Inferior parietal cortex (tissue), 1 donor: ENCODE measurements at regions not wholly inside any gene's neighbourhood (a gene's known extent, or its start where the extent isn't known, plus 50 kb on each side); places are given as distances from the start of the nearest gene placed in this dataset.
"Not testable (repeated sequence)": the region's sequence is repeated elsewhere in the genome, so short reads cannot be mapped to it uniquely, and the experiment has no call there.

Experiments used
- DNase-seq: peaks from one replicate; pipeline ENCODE4 v3.0.0-alpha.2; 2016; ENCODE audit errors: extremely low spot score

- no peak for DNase-seq
These were observed 1799.7 kb downstream of the SLITRK5 start for GRCh38 chr13:89470901-89471300.

- DNase-seq, result no peak
These were observed 1803.3 kb downstream of the SLITRK5 start for GRCh38 chr13:89474432-89474831.

GRCh38 chr13:89486065-89486464 is 1814.9 kb downstream of the SLITRK5 start:
- no peak for DNase-seq

- DNase-seq, result no peak
These were observed 1815.5 kb downstream of the SLITRK5 start for GRCh38 chr13:89486709-89487108.

GRCh38 chr13:89490661-89491060 is 1819.5 kb downstream of the SLITRK5 start:
- no peak for DNase-seq

GRCh38 chr13:89496478-89496877 is 1825.3 kb downstream of the SLITRK5 start:
- DNase-seq, result no peak

- DNase-seq, result no peak
These were observed 1826.5 kb downstream of the SLITRK5 start for GRCh38 chr13:89497658-89498057.

GRCh38 chr13:89502286-89502685 is 1831.1 kb downstream of the SLITRK5 start:
- no peak for DNase-seq

GRCh38 chr13:89514534-89515312 is 1832.8 kb upstream of the MIR17HG start:
- DNase-seq, result no peak

GRCh38 chr13:89515948-89516347 is 1831.5 kb upstream of the MIR17HG start:
- DNase-seq, result no peak

GRCh38 chr13:89518289-89519077 is 1829.0 kb upstream of the MIR17HG start:
- DNase-seq, result no peak

- no peak for DNase-seq
These were observed 1827.0 kb upstream of the MIR17HG start for GRCh38 chr13:89520468-89520867.

GRCh38 chr13:89521672-89522071 is 1825.8 kb upstream of the MIR17HG start:
- not testable (repeated sequence) for DNase-seq

- DNase-seq, result no peak
These were observed 1806.1 kb upstream of the MIR17HG start for GRCh38 chr13:89541091-89542030.

GRCh38 chr13:89550938-89551337 is 1796.5 kb upstream of the MIR17HG start:
- DNase-seq, result no peak

GRCh38 chr13:89554801-89555200 is 1792.7 kb upstream of the MIR17HG start:
- DNase-seq, result no peak

GRCh38 chr13:89565476-89566100 is 1781.9 kb upstream of the MIR17HG start:
- no peak for DNase-seq

- no peak for DNase-seq
These were observed 1780.5 kb upstream of the MIR17HG start for GRCh38 chr13:89567025-89567424.

- DNase-seq, result no peak
These were observed 1779.2 kb upstream of the MIR17HG start for GRCh38 chr13:89568276-89568675.

- DNase-seq, result no peak
These were observed 1778.7 kb upstream of the MIR17HG start for GRCh38 chr13:89568746-89569145.

GRCh38 chr13:89571676-89572075 is 1775.8 kb upstream of the MIR17HG start:
- no peak for DNase-seq
